ENCODE measurements at regions not wholly inside any gene's neighbourhood (a gene's known extent, or its start where the extent isn't known, plus 50 kb on each side); places are given as distances from the start of the nearest gene placed in this dataset.

DNA sequence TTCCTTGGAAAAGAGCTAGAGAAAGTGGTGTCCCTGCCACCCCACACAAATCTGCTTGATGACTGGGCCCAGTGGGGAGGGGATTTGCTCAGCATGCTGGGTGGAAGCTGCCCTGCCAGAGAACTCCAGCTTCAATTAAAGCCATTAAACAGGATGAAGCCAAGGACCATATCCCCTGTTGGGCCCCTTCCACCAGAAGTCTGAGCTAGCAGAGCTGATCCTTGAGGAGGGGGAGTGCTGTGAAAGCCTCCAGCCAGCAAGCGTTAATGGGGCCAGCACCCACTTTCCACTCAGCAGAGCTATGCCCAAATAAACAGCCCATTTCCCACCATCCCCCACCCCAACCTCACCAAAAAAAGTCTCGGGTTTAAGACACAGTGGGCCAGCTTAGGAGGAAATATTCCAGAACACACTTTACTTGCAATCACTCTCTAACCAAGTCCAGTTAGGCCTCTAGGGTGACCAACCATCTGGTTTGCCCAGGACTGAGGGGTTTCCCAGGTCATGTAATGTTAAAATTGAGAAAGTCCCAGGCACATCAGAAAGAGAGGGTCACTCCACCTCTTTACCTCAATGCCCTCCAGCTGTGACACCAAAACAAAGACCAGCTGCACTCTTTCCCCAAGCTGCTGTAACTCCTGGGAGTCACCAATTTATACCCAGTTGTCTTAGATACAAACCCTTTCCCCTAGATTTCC lies 132.3 kb downstream of the FOXI3 start:
- DNase-seq (ENCODE audit: low read depth) = no peak
- TF ChIP-seq, protein P1, sequence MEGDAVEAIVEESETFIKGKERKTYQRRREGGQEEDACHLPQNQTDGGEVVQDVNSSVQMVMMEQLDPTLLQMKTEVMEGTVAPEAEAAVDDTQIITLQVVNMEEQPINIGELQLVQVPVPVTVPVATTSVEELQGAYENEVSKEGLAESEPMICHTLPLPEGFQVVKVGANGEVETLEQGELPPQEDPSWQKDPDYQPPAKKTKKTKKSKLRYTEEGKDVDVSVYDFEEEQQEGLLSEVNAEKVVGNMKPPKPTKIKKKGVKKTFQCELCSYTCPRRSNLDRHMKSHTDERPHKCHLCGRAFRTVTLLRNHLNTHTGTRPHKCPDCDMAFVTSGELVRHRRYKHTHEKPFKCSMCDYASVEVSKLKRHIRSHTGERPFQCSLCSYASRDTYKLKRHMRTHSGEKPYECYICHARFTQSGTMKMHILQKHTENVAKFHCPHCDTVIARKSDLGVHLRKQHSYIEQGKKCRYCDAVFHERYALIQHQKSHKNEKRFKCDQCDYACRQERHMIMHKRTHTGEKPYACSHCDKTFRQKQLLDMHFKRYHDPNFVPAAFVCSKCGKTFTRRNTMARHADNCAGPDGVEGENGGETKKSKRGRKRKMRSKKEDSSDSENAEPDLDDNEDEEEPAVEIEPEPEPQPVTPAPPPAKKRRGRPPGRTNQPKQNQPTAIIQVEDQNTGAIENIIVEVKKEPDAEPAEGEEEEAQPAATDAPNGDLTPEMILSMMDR (conservative IDR thresholded peaks at IDR 0.05; ENCODE audit: low read depth, low read length) = no peak
- no peak overlapping the region for H3K4me3 ChIP-seq (ENCODE audit: low read length)

DNA sequence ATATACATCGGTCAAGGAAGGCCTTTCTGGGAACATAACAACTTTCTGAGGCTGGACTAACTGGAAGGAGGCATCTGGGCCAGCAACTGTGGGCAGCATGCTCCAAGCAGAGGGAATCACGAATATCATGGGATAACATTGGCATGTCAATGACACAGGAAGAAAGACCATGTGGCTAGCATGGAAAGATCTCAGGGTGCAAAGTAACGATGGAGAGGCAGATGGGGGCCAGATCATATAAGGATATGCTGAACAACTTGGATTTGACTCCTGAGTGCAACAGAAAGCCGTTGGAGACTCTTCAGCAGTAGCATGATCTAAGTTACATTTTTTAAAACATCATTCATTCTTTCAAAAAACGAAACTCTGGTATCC lies 133.6 kb downstream of the FOXI3 start:
- TF ChIP-seq, protein P1 (conservative IDR thresholded peaks at IDR 0.05; ENCODE audit: low read depth, low read length) = no peak
- H3K4me3 ChIP-seq (ENCODE audit: low read length) = no peak overlapping the region
- DNase-seq (ENCODE audit: low read depth) = no peak

DNA sequence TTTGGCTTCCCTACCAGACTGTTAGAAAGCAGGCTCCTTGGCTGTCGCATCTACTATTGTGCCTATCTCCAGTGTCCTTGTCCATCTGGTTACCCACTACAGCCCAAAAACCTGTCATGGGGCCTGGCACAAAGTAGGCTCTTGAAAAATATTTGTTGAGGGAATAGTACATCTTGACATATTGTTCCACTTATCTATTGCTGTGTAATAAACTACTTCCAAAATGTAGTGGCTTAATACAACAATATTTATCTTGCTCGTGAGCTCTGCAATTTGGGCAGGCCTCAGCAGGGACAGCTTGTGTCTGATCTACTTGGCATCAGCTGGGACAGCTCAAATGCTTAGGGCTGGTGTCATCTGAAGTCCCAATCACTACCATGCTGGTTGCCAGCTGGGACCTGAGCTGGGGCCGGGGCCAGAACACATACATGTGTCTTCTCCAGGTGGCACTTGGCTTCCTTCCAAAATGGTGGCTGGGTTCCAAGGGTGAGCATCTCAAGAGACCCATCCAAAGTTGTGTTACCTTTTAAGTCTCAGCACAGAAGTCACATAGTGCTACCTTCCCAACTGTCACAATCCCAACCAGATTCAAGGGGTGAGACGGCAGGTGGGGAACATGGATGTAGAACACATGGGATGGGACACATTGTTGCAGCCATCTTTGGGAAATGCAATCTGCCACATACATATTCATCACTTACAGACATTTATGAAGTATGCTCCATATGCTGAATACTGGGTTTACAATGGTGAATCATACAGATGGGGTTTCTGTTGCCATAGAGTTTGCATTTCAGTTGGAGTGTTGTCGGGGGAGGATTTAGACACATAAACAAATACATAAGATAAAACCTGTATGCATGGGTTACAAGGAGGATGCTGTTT lies 134.2 kb downstream of the FOXI3 start:
- DNase-seq (ENCODE audit: low read depth) = no peak
- no peak overlapping the region for H3K4me3 ChIP-seq (ENCODE audit: low read length)
- TF ChIP-seq, protein P1 (conservative IDR thresholded peaks at IDR 0.05; ENCODE audit: low read depth, low read length) = no peak

DNA sequence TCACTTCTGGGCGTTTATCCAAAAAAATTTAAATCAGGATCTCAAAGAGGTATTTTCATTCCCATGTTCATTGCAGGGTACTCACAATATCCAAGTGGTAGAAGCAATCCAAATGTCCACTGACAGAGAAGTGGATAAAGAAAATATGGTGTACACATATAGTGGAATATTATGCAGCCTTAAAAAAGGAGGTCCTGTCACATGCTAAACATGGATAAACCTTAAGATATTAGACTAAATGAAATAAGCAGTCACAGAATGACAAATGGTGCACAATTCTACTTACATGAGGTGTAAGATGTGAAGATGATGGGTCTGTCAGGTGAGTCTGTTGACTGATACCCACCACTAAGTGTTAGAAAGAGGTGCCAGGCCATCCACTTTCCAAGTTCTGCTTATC lies 140.6 kb downstream of the THNSL2 start:
- TF ChIP-seq, protein P1 (conservative IDR thresholded peaks at IDR 0.05; ENCODE audit: low read depth, low read length) = no peak
- no peak overlapping the region for H3K4me3 ChIP-seq (ENCODE audit: low read length)
- DNase-seq (ENCODE audit: low read depth) = no peak

DNA sequence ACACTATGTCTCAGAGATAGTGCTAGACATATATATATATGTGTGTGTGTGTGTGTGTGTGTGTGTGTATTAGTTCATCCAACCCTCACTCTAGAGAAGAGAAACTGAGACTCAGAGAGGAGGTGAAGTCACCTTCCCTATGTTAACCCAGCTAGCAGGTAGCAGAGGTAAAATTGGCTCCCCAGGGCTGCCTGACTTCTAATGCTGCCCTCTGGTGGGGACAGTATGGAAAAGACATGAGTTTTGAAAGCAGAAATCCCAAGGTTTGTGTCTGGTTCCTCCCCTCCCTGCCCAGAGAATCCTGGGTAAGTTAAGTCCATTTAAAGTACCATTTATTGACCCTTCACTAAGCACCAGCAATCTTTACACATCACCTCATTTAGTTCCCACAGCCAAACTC lies 137.7 kb downstream of the THNSL2 start:
- DNase-seq (ENCODE audit: low read depth) = peak; percentile 2
- TF ChIP-seq, protein P1 (conservative IDR thresholded peaks at IDR 0.05; ENCODE audit: low read depth, low read length) = peak; percentile 65
- H3K4me3 ChIP-seq (ENCODE audit: low read length) = no peak overlapping the region

DNA sequence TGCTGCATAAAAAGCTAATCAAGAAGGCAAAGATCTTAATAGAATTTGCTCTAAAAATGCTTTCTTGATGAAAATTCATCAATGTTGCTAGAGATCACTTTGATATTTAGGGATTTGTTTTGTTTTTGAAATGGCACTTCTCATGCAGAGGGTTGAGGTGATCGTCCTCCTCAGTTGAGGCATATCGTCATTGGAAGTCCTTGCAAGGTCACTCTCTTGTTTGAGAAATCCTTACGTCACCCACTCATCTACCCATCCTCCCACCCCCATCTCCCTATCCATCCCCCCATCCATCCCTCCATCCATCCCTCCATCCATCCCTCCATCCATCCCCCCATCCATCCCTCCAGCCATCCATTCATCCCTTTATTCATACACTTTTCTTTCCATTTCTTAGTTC lies 133.7 kb downstream of the THNSL2 start:
- H3K4me3 ChIP-seq (ENCODE audit: low read length) = no peak overlapping the region
- no peak for DNase-seq (ENCODE audit: low read depth)
- TF ChIP-seq, protein P1 (conservative IDR thresholded peaks at IDR 0.05; ENCODE audit: low read depth, low read length) = no peak
